B cell (primary cell): ENCODE measurements at regions not wholly inside any gene's neighbourhood (a gene's known extent, or its start where the extent isn't known, plus 50 kb on each side); places are given as distances from the start of the nearest gene placed in this dataset.

ENCODE experiments used
- ATAC-seq: fragments of 200-7000 bp; cut with Tn5 transposase; one replicate; pipeline ENCODE4 v1.10.0; 2021; ENCODE audit warnings: low read depth, mild to moderate bottlenecking, moderate number of reproducible peaks, moderate library complexity
- CTCF ChIA-PET: fragments of 350-600 bp; sonication (Branson Sonifier 250); formaldehyde crosslinking; loops from one replicate; lab custom pipeline; 2021; ENCODE audit warnings: antibody characterized with exemption, inconsistent platforms; lab: Charles Lee
- POLR2A ChIA-PET: fragments of 350-600 bp; sonication (Branson Sonifier 250); formaldehyde crosslinking; loops from one replicate; lab custom pipeline; 2021; ENCODE audit warnings: antibody characterized with exemption; lab: Charles Lee
- DNase-seq: peaks from one replicate; pipeline ENCODE4 v3.0.0; 2013
- H2AFZ ChIP-seq: 2 replicates; pipeline ENCODE4 v1.6.1; 2012; ENCODE audit warnings: mild to moderate bottlenecking, low read depth, low read length; ENCODE audit not compliant: insufficient read depth, poor library complexity, severe bottlenecking
- H3K27ac ChIP-seq, 2 donors: 1 replicate in 1 of 2; 2 replicates in 1 of 2; pipeline ENCODE4 v1.5.1; 2012 to 2013; ENCODE audit warnings: low read length in 2 of 2, mild to moderate bottlenecking in 2 of 2, moderate library complexity in 1 of 2
- H3K27me3 ChIP-seq, 4 experiments: fragments of 200-600 bp in 1 of 4; sonication (generic) in 1 of 4; replicated peaks in 1 of 4; 1 replicate in 2 of 4; 2 replicates in 2 of 4; pipeline versions ENCODE4 v1.6.1 to v1.7.0; 2013 to 2016; ENCODE audit warnings: low read length in 3 of 4, mild to moderate bottlenecking in 2 of 4, mixed read lengths in 1 of 4, moderate library complexity in 1 of 4; ENCODE audit not compliant: insufficient read depth in 4 of 4, control insufficient read depth in 3 of 4; ENCODE audit errors: control extremely low read depth in 1 of 4
- H3K36me3 ChIP-seq, 2 experiments: replicated peaks in 1 of 2; 1 replicate in 1 of 2; 2 replicates in 1 of 2; pipeline versions ENCODE4 v1.6.1 to v1.7.1; 2013; ENCODE audit warnings: low read length in 1 of 2; ENCODE audit not compliant: insufficient read depth in 2 of 2, control insufficient read depth in 1 of 2; ENCODE audit errors: control extremely low read depth in 1 of 2, extremely low read depth in 1 of 2
- H3K4me1 ChIP-seq, 2 donors: fragments of 200-600 bp in 1 of 2; sonication (generic) in 1 of 2; 1 replicate in 1 of 2; 2 replicates in 1 of 2; pipeline versions ENCODE4 v1.5.1 to v1.6.1; 2013 to 2017; ENCODE audit warnings: low read length in 2 of 2; ENCODE audit not compliant: control insufficient read depth in 2 of 2, insufficient read depth in 2 of 2
- H3K4me2 ChIP-seq: replicated peaks from 2 replicates; pipeline ENCODE3; 2012; ENCODE audit warnings: mild to moderate bottlenecking, low read depth, low read length; ENCODE audit not compliant: poor library complexity, severe bottlenecking
- H3K4me3 ChIP-seq, 5 experiments: fragments of 200-600 bp in 1 of 5; sonication (generic) in 1 of 5; 1 replicate in 3 of 5; 2 replicates in 2 of 5; pipeline versions ENCODE4 v1.5.1 to v1.7.0; 2011 to 2016; ENCODE audit warnings: low read length in 4 of 5, mild to moderate bottlenecking in 4 of 5, low read depth in 2 of 5, control low read depth in 1 of 5, moderate library complexity in 1 of 5; ENCODE audit not compliant: insufficient read depth in 1 of 5; ENCODE audit errors: control extremely low read depth in 1 of 5, extremely low read depth in 1 of 5
- H3K79me2 ChIP-seq: fragments of 200-600 bp; sonication (generic); one replicate; pipeline ENCODE4 v1.6.0; 2016; ENCODE audit warnings: low read length; ENCODE audit not compliant: control insufficient read depth, insufficient read depth
- H3K9ac ChIP-seq: fragments of 200-600 bp; sonication (generic); 2 replicates; pipeline ENCODE4 v1.6.1; 2017; ENCODE audit warnings: mild to moderate bottlenecking, low read length, moderate library complexity
- H3K9me3 ChIP-seq, 3 donors: one replicate each; pipeline versions ENCODE4 v1.6.1 to v1.7.1; 2013; ENCODE audit warnings: low read length in 2 of 3; ENCODE audit not compliant: control insufficient read depth in 2 of 3, insufficient read depth in 1 of 3; ENCODE audit errors: control extremely low read depth in 1 of 3
- H4K20me1 ChIP-seq: 2 replicates; pipeline ENCODE4 v1.6.0; 2012; ENCODE audit warnings: mild to moderate bottlenecking, low read length; ENCODE audit not compliant: insufficient read depth, control insufficient read depth, poor library complexity, severe bottlenecking
- H3K27ac Mint-ChIP-seq: one replicate; pipeline ENCODE4 v1.8.0; 2021; ENCODE audit warnings: mixed read lengths
- H3K27me3 Mint-ChIP-seq: one replicate; pipeline ENCODE4 v1.8.0; 2021; ENCODE audit warnings: mixed read lengths
- H3K4me1 Mint-ChIP-seq: one replicate; pipeline ENCODE4 v1.8.0; 2021; ENCODE audit warnings: mixed read lengths
- H3K4me3 Mint-ChIP-seq: one replicate; pipeline ENCODE4 v1.8.0; 2021; ENCODE audit warnings: mixed read lengths
- H3K9me3 Mint-ChIP-seq: one replicate; pipeline ENCODE4 v1.8.0; 2022; ENCODE audit warnings: mixed read lengths; ENCODE audit not compliant: insufficient read depth
- CTCF ChIP-seq: fragments of 200-600 bp; IDR thresholded peaks from one replicate; pipeline ENCODE4 v1.8.0; 2022; ENCODE audit warnings: antibody characterized with exemption, mild to moderate bottlenecking
- EZH2 ChIP-seq: IDR thresholded peaks from 2 replicates; pipeline ENCODE4 v1.6.1; 2012; ENCODE audit warnings: borderline replicate concordance, low read depth, mild to moderate bottlenecking, moderate library complexity, low read length; ENCODE audit not compliant: insufficient read depth, poor library complexity, severe bottlenecking
- WGBS: methylation state at CpG from one replicate; pipeline ENCODE4 v1.1.5; 2013; ENCODE audit warnings: missing lambda C conversion rate; ENCODE audit not compliant: insufficient coverage; 5-methylcytosine and 5-hydroxymethylcytosine counted together
- intact Hi-C: fragments of 100-400 bp; cut with micrococcal nuclease; formaldehyde crosslinking; loops from one replicate; pipeline ENCODE4 v1.10.0; 2022

- H3K27ac ChIP-seq, result no peak overlapping the region
- H3K9ac ChIP-seq, result no peak overlapping the region
- Mint-ChIP-seq H3K27ac (no peak overlapping the region), H3K4me1 (peaks cover 10% of the 10 kb centered on the region), H3K9me3 (no peaks in the 10 kb centered on the region), H3K4me3 (no peak overlapping the region), H3K27me3 (peaks cover 10% of the 10 kb centered on the region)
- TF ChIP-seq CTCF (peak; percentile 59), EZH2 (no peak)
- WGBS, result 26% methylated on average over 34 of the region's 34 CpGs
- peak; percentile 53 for DNase-seq
- peaks cover 0 to 13% (median 0%) of the 10 kb centered on the region in 3 donors for H3K9me3 ChIP-seq
- H3K4me2 ChIP-seq, result no peak overlapping the region
- no peaks in the 10 kb centered on the region for H4K20me1 ChIP-seq
- H2AFZ ChIP-seq, result peak overlapping the region; percentile 16
- ChIA-PET CTCF (interaction anchor here (1.2 kb wide), 2 partner anchors 254 to 257 kb away, joined by 4 to 5 read pairs; no protein-coding TSS in a partner anchor), POLR2A (no interaction called here)
- peaks cover 0 to 5% (median 0%) of the 10 kb centered on the region in 4 experiments for H3K27me3 ChIP-seq
- H3K4me3 ChIP-seq, result no peak overlapping the region
- no peaks in the 10 kb centered on the region for H3K79me2 ChIP-seq
- intact Hi-C loops, result loop anchor here (10.0 kb wide), 1 partner anchor 1112 kb away; no protein-coding TSS in a partner anchor
- peaks cover 0 to 6% of the 10 kb centered on the region in 2 donors for H3K4me1 ChIP-seq
- no peak for ATAC-seq
- no peaks in the 10 kb centered on the region for H3K36me3 ChIP-seq
Measured at GRCh38 chr20:57092112-57092899, 174.1 kb downstream of the BMP7 start.

- H3K27me3 Mint-ChIP-seq, result peaks cover 3% of the 10 kb centered on the region
Measured at GRCh38 chr20:57092900-57093530, 173.4 kb downstream of the BMP7 start.

More at GRCh38 chr20:57092900-57093530, 173.4 kb downstream of the BMP7 start:
- Histone ChIP-seq H3K27me3 (peaks cover 0 to 3% (median 0%) of the 10 kb centered on the region in 4 experiments), H3K4me3 (no peak overlapping the region), H3K9ac (no peak overlapping the region), H4K20me1 (no peaks in the 10 kb centered on the region), H2AFZ (no peak overlapping the region), H3K9me3 (peaks cover 0 to 7% (median 0%) of the 10 kb centered on the region in 3 donors), H3K4me1 (peaks cover 0 to 6% of the 10 kb centered on the region in 2 donors), H3K4me2 (no peak overlapping the region), H3K27ac (no peak overlapping the region), H3K36me3 (no peaks in the 10 kb centered on the region), H3K79me2 (no peaks in the 10 kb centered on the region)
- DNase-seq (no peak), ATAC-seq (no peak)
- CTCF ChIA-PET, result no interaction called here
- POLR2A ChIA-PET, result no interaction called here
- H3K4me1 Mint-ChIP-seq, result peaks cover 10% of the 10 kb centered on the region
- H3K9me3 Mint-ChIP-seq, result no peaks in the 10 kb centered on the region
- no peak overlapping the region for H3K4me3 Mint-ChIP-seq
- no peak for TF ChIP-seq EZH2
- TF ChIP-seq CTCF, result no peak
- intact Hi-C loops, result loop anchor here (10.0 kb wide), 1 partner anchor 1112 kb away; no protein-coding TSS in a partner anchor
- no peak overlapping the region for H3K27ac Mint-ChIP-seq
- WGBS, result 85% methylated on average over 19 of the region's 23 CpGs
